Tibial nerve (tissue), 4 donors: ENCODE measurements at regions not wholly inside any gene's neighbourhood (a gene's known extent, or its start where the extent isn't known, plus 50 kb on each side); places are given as distances from the start of the nearest gene placed in this dataset.

Experiments
- EP300 ChIP-seq, 2 donors: sonication (generic); formaldehyde crosslinking; IDR thresholded peaks; one replicate each; pipeline ENCODE4 v1.6.1; 2017; ENCODE audit warnings: antibody characterized with exemption in 2 of 2, mild to moderate bottlenecking in 1 of 2
- POLR2A ChIP-seq, 2 donors: fragments of 450-650 bp; IDR thresholded peaks; one replicate each; pipeline ENCODE4 v1.6.1; 2017; ENCODE audit warnings: antibody characterized with exemption in 2 of 2, mild to moderate bottlenecking in 2 of 2, moderate library complexity in 2 of 2
- TF ChIP-seq, protein P1 (sequence below), 5 experiments: fragments of 200-600 bp in 3 of 5; fragments of 450-650 bp in 2 of 5; sonication (generic) in 3 of 5; IDR thresholded peaks; one replicate each; pipeline ENCODE4 v1.5.1; 2016 to 2019; ENCODE audit warnings: antibody characterized with exemption in 5 of 5, mild to moderate bottlenecking in 3 of 5, moderate library complexity in 2 of 5

- TF ChIP-seq POLR2A (IDR thresholded peaks at IDR 0.05) (no peak), EP300 (IDR thresholded peaks at IDR 0.05) (no peak)
- TF ChIP-seq, protein P1, sequence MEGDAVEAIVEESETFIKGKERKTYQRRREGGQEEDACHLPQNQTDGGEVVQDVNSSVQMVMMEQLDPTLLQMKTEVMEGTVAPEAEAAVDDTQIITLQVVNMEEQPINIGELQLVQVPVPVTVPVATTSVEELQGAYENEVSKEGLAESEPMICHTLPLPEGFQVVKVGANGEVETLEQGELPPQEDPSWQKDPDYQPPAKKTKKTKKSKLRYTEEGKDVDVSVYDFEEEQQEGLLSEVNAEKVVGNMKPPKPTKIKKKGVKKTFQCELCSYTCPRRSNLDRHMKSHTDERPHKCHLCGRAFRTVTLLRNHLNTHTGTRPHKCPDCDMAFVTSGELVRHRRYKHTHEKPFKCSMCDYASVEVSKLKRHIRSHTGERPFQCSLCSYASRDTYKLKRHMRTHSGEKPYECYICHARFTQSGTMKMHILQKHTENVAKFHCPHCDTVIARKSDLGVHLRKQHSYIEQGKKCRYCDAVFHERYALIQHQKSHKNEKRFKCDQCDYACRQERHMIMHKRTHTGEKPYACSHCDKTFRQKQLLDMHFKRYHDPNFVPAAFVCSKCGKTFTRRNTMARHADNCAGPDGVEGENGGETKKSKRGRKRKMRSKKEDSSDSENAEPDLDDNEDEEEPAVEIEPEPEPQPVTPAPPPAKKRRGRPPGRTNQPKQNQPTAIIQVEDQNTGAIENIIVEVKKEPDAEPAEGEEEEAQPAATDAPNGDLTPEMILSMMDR (IDR thresholded peaks at IDR 0.05), result no peak
These were observed 62.9 kb downstream of the ACKR3 start for GRCh38 chr2:236632295-236633218.
